ENCODE measurements at regions not wholly inside any gene's neighbourhood (a gene's known extent, or its start where the extent isn't known, plus 50 kb on each side); places are given as distances from the start of the nearest gene placed in this dataset.

DNA sequence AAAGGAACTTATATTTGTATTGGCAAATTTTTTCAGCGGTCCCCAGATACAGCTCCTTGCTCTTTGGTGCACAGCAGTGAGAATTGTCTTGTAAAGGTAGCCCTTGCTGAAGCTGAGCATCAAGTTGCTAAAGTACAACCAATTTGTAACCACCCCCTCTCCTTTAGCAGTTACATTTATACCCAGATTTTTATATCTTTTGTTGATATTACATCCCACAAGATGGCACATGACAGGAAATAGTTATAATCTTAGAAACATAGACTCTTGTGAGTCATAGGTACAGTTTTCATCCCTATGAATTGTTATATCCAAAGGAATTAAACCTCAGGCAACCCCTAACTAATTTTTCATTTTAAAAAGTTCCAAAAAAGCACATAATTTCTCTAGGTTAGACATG, 523.0 kb upstream of the SLITRK1 start:
- CTCF ChIA-PET, result no interaction called here
- DNase-seq (ENCODE audit: low read depth, low spot score), result no peak
- Histone ChIP-seq H3K4me2 (ENCODE audit: control insufficient read depth, insufficient read depth) (no peak overlapping the region), H3K4me3 (no peak overlapping the region), H3K36me3 (ENCODE audit: control insufficient read depth in 2 of 2, insufficient read depth in 2 of 2, low read length in 1 of 2) (no peaks in the 10 kb centered on the region), H3K9me3 (replicated peaks; ENCODE audit: control insufficient read depth, insufficient read depth, low read length) (no peaks in the 10 kb centered on the region), H4K20me1 (ENCODE audit: control insufficient read depth, insufficient read depth) (no peaks in the 10 kb centered on the region), H3K4me1 (ENCODE audit: control insufficient read depth, insufficient read depth, low read length) (no peaks in the 10 kb centered on the region), H3K27ac (ENCODE audit: control insufficient read depth, insufficient read depth) (no peak overlapping the region), H3K9ac (ENCODE audit: control insufficient read depth, insufficient read depth, low read length) (no peak overlapping the region), H3K27me3 (replicated peaks in 1 of 2; ENCODE audit: control insufficient read depth in 2 of 2, insufficient read depth in 2 of 2, low read length in 1 of 2) (no peaks in the 10 kb centered on the region), H2AFZ (ENCODE audit: control insufficient read depth, low read depth, low read length) (no peak overlapping the region), H3K79me2 (ENCODE audit: control insufficient read depth, insufficient read depth, low read length) (no peaks in the 10 kb centered on the region)
- no peak for ATAC-seq
- WGBS (ENCODE audit: insufficient coverage, insufficient replicate concordance, low lambda C conversion rate, missing lambda C conversion rate), result 6% methylated on average over 1 of the region's 1 CpG
- POLR2A ChIA-PET, result no interaction called here
- TF ChIP-seq ESRRA (IDR thresholded peaks at IDR 0.05; ENCODE audit: low read length) (no peak), EED (IDR thresholded peaks at IDR 0.05; ENCODE audit: low read depth) (no peak), YBX1 (IDR thresholded peaks at IDR 0.05) (no peak), SMC3 (IDR thresholded peaks at IDR 0.05; ENCODE audit: borderline replicate concordance, low read length) (no peak), ETV6 (conservative IDR thresholded peaks at IDR 0.05 in 1 of 2, IDR thresholded peaks at IDR 0.05 in 1 of 2; ENCODE audit: borderline replicate concordance in 1 of 2, low read depth in 1 of 2) (no peak)
- TF ChIP-seq, protein P1, sequence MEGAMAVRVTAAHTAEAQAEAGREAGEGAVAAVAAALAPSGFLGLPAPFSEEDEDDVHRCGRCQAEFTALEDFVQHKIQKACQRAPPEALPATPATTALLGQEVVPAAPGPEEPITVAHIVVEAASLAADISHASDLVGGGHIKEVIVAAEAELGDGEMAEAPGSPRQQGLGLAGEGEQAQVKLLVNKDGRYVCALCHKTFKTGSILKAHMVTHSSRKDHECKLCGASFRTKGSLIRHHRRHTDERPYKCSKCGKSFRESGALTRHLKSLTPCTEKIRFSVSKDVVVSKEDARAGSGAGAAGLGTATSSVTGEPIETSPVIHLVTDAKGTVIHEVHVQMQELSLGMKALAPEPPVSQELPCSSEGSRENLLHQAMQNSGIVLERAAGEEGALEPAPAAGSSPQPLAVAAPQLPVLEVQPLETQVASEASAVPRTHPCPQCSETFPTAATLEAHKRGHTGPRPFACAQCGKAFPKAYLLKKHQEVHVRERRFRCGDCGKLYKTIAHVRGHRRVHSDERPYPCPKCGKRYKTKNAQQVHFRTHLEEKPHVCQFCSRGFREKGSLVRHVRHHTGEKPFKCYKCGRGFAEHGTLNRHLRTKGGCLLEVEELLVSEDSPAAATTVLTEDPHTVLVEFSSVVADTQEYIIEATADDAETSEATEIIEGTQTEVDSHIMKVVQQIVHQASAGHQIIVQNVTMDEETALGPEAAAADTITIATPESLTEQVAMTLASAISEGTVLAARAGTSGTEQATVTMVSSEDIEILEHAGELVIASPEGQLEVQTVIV (IDR thresholded peaks at IDR 0.05; ENCODE audit: borderline replicate concordance, partially characterized antibody), result no peak
- SMC1A ChIA-PET (ENCODE audit: uncharacterized antibody, unreplicated experiment), result no interaction called here
- no peak for FAIRE-seq
- BruUV-seq (replicated peaks), result no TSS peak
- in situ Hi-C loops (cut with MboI), result no loop called here
- intact Hi-C loops (cut with micrococcal nuclease; ENCODE audit: unreplicated experiment), result no loop called here
- RAD21 ChIA-PET (ENCODE audit: unreplicated experiment), result no interaction called here

DNA sequence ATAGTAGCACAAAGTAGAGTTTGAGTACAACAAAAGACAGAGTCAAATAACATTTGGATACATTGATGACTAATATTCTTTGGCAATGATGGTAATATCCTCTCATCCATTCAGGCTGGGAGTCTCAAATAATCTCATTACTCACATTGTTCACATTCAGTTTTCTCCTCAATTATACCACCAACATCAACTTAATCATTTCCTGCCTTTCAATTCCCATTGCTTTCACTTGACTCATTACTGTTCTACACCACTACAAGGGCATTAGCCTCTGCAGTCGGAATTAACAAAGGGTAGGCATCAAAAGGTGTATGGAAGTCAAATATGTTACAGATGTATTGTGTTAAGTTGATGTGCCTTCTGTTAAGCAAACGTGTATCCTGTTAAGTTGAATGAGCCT, 518.4 kb upstream of the SLITRK1 start:
- RAD21 ChIA-PET (ENCODE audit: unreplicated experiment), result no interaction called here
- no peaks in the 10 kb centered on the region for H3K79me2 ChIP-seq (ENCODE audit: control insufficient read depth, insufficient read depth, low read length)
- intact Hi-C loops (cut with micrococcal nuclease; ENCODE audit: unreplicated experiment), result no loop called here
- DNase-seq (ENCODE audit: low read depth, low spot score) (no peak), ATAC-seq (no peak), FAIRE-seq (no peak)
- H3K9ac ChIP-seq (ENCODE audit: control insufficient read depth, insufficient read depth, low read length), result no peak overlapping the region
- no peaks in the 10 kb centered on the region for H4K20me1 ChIP-seq (ENCODE audit: control insufficient read depth, insufficient read depth)
- CTCF ChIA-PET, result no interaction called here
- in situ Hi-C loops (cut with MboI), result no loop called here
- BruUV-seq (replicated peaks), result no TSS peak
- H2AFZ ChIP-seq (ENCODE audit: control insufficient read depth, low read depth, low read length), result no peak overlapping the region
- SMC1A ChIA-PET (ENCODE audit: uncharacterized antibody, unreplicated experiment), result no interaction called here
- no peak overlapping the region for H3K27ac ChIP-seq (ENCODE audit: control insufficient read depth, insufficient read depth)
- no peak overlapping the region for H3K4me2 ChIP-seq (ENCODE audit: control insufficient read depth, insufficient read depth)
- WGBS (ENCODE audit: insufficient coverage, insufficient replicate concordance, low lambda C conversion rate, missing lambda C conversion rate), result 0% methylated on average over 2 of the region's 2 CpGs
- H3K36me3 ChIP-seq (ENCODE audit: control insufficient read depth in 2 of 2, insufficient read depth in 2 of 2, low read length in 1 of 2), result no peaks in the 10 kb centered on the region
- no peaks in the 10 kb centered on the region for H3K27me3 ChIP-seq (replicated peaks in 1 of 2; ENCODE audit: control insufficient read depth in 2 of 2, insufficient read depth in 2 of 2, low read length in 1 of 2)
- no peak overlapping the region for H3K4me3 ChIP-seq
- H3K9me3 ChIP-seq (replicated peaks; ENCODE audit: control insufficient read depth, insufficient read depth, low read length), result peaks cover 3% of the 10 kb centered on the region; the same call in 1 of the 3 replicates
- POLR2A ChIA-PET, result no interaction called here
- H3K4me1 ChIP-seq (ENCODE audit: control insufficient read depth, insufficient read depth, low read length), result no peaks in the 10 kb centered on the region
- TF ChIP-seq MTA2 (IDR thresholded peaks at IDR 0.05; ENCODE audit: low read depth), result no peak
- TF ChIP-seq MEF2A (IDR thresholded peaks at IDR 0.05; ENCODE audit: insufficient read depth, low read depth, low read length), result no peak
- TF ChIP-seq, protein P2, sequence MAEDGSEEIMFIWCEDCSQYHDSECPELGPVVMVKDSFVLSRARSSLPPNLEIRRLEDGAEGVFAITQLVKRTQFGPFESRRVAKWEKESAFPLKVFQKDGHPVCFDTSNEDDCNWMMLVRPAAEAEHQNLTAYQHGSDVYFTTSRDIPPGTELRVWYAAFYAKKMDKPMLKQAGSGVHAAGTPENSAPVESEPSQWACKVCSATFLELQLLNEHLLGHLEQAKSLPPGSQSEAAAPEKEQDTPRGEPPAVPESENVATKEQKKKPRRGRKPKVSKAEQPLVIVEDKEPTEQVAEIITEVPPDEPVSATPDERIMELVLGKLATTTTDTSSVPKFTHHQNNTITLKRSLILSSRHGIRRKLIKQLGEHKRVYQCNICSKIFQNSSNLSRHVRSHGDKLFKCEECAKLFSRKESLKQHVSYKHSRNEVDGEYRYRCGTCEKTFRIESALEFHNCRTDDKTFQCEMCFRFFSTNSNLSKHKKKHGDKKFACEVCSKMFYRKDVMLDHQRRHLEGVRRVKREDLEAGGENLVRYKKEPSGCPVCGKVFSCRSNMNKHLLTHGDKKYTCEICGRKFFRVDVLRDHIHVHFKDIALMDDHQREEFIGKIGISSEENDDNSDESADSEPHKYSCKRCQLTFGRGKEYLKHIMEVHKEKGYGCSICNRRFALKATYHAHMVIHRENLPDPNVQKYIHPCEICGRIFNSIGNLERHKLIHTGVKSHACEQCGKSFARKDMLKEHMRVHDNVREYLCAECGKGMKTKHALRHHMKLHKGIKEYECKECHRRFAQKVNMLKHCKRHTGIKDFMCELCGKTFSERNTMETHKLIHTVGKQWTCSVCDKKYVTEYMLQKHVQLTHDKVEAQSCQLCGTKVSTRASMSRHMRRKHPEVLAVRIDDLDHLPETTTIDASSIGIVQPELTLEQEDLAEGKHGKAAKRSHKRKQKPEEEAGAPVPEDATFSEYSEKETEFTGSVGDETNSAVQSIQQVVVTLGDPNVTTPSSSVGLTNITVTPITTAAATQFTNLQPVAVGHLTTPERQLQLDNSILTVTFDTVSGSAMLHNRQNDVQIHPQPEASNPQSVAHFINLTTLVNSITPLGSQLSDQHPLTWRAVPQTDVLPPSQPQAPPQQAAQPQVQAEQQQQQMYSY (CRISPR knock-in tag; IDR thresholded peaks at IDR 0.05), result no peak
- no peak for TF ChIP-seq EZH2 (IDR thresholded peaks at IDR 0.05; ENCODE audit: borderline replicate concordance, control insufficient read depth, low read depth, low read length)
- no peak for TF ChIP-seq YY1 (IDR thresholded peaks at IDR 0.05; ENCODE audit: low read depth, low read length)
- no peak for TF ChIP-seq RAD51 (IDR thresholded peaks at IDR 0.05)
